ENCODE measurements at regions not wholly inside any gene's neighbourhood (a gene's known extent, or its start where the extent isn't known, plus 50 kb on each side); places are given as distances from the start of the nearest gene placed in this dataset.

GRCh38 chrX:10062980-10063379, 93.8 kb upstream of the CLCN4 start:
- Mint-ChIP-seq H3K4me3 (no peak overlapping the region), H3K36me3 (peaks cover 9% of the 10 kb centered on the region), H3K27me3 (no peaks in the 10 kb centered on the region), H3K9me3 (no peaks in the 10 kb centered on the region), H3K4me1 (peaks cover 6% of the 10 kb centered on the region), H3K27ac (no peak overlapping the region)

- no peaks in the 10 kb centered on the region for H3K27me3 Mint-ChIP-seq
- peaks cover 5% of the 10 kb centered on the region for H3K4me1 Mint-ChIP-seq
- no peak overlapping the region for H3K4me3 Mint-ChIP-seq
- no peak overlapping the region for H3K27ac Mint-ChIP-seq
- H3K36me3 Mint-ChIP-seq = peaks cover 9% of the 10 kb centered on the region
- no peaks in the 10 kb centered on the region for H3K9me3 Mint-ChIP-seq
Observed at GRCh38 chrX:10064736-10065135, 92.0 kb upstream of the CLCN4 start.

GRCh38 chrX:10070714-10071436, 85.9 kb upstream of the CLCN4 start:
- Mint-ChIP-seq H3K27me3 (no peaks in the 10 kb centered on the region), H3K27ac (peak overlapping the region; percentile 55), H3K4me3 (no peak overlapping the region), H3K36me3 (peaks cover 6% of the 10 kb centered on the region), H3K4me1 (peaks cover 20% of the 10 kb centered on the region), H3K9me3 (no peaks in the 10 kb centered on the region)

GRCh38 chrX:10071451-10072144, 85.2 kb upstream of the CLCN4 start:
- peaks cover 20% of the 10 kb centered on the region for H3K4me1 Mint-ChIP-seq
- H3K36me3 Mint-ChIP-seq = no peaks in the 10 kb centered on the region
- no peaks in the 10 kb centered on the region for H3K27me3 Mint-ChIP-seq
- H3K4me3 Mint-ChIP-seq = no peak overlapping the region
- H3K9me3 Mint-ChIP-seq = no peaks in the 10 kb centered on the region
- H3K27ac Mint-ChIP-seq = no peak overlapping the region

- Mint-ChIP-seq H3K27ac (no peak overlapping the region), H3K4me1 (peaks cover 32% of the 10 kb centered on the region), H3K9me3 (no peaks in the 10 kb centered on the region), H3K27me3 (no peaks in the 10 kb centered on the region), H3K4me3 (no peak overlapping the region), H3K36me3 (no peaks in the 10 kb centered on the region)
Observed at GRCh38 chrX:10072786-10073568, 83.8 kb upstream of the CLCN4 start.

- Mint-ChIP-seq H3K4me1 (peaks cover 37% of the 10 kb centered on the region), H3K4me3 (no peak overlapping the region), H3K27me3 (no peaks in the 10 kb centered on the region), H3K36me3 (no peaks in the 10 kb centered on the region), H3K9me3 (no peaks in the 10 kb centered on the region), H3K27ac (no peak overlapping the region)
Observed at GRCh38 chrX:10073671-10074070, 83.1 kb upstream of the CLCN4 start.

- Mint-ChIP-seq H3K4me1 (peaks cover 36% of the 10 kb centered on the region), H3K9me3 (no peaks in the 10 kb centered on the region), H3K4me3 (no peak overlapping the region), H3K27me3 (no peaks in the 10 kb centered on the region), H3K27ac (no peak overlapping the region), H3K36me3 (peaks cover 2% of the 10 kb centered on the region)
Observed at GRCh38 chrX:10074241-10074941, 82.4 kb upstream of the CLCN4 start.

- Mint-ChIP-seq H3K4me1 (peaks cover 16% of the 10 kb centered on the region), H3K4me3 (no peak overlapping the region), H3K27ac (no peak overlapping the region), H3K9me3 (no peaks in the 10 kb centered on the region), H3K36me3 (peaks cover 4% of the 10 kb centered on the region), H3K27me3 (no peaks in the 10 kb centered on the region)
Observed at GRCh38 chrX:10076765-10077164, 80.0 kb upstream of the CLCN4 start.

GRCh38 chrX:10077425-10078188, 79.2 kb upstream of the CLCN4 start:
- no peaks in the 10 kb centered on the region for H3K9me3 Mint-ChIP-seq

GRCh38 chrX:10078266-10078665, 78.5 kb upstream of the CLCN4 start:
- Mint-ChIP-seq H3K9me3 (no peaks in the 10 kb centered on the region), H3K36me3 (peaks cover 4% of the 10 kb centered on the region), H3K4me3 (no peak overlapping the region), H3K27me3 (no peaks in the 10 kb centered on the region), H3K27ac (no peak overlapping the region), H3K4me1 (peaks cover 24% of the 10 kb centered on the region)

More at GRCh38 chrX:10077425-10078188, 79.2 kb upstream of the CLCN4 start:
- H3K27ac Mint-ChIP-seq = no peak overlapping the region
- peaks cover 4% of the 10 kb centered on the region for H3K36me3 Mint-ChIP-seq
- H3K4me3 Mint-ChIP-seq = no peak overlapping the region
- peaks cover 17% of the 10 kb centered on the region for H3K4me1 Mint-ChIP-seq
- H3K27me3 Mint-ChIP-seq = no peaks in the 10 kb centered on the region

GRCh38 chrX:10079231-10079630, 77.5 kb upstream of the CLCN4 start:
- no peaks in the 10 kb centered on the region for H3K9me3 Mint-ChIP-seq
- H3K4me1 Mint-ChIP-seq = peaks cover 33% of the 10 kb centered on the region
- no peak overlapping the region for H3K27ac Mint-ChIP-seq
- H3K4me3 Mint-ChIP-seq = no peak overlapping the region
- H3K36me3 Mint-ChIP-seq = peaks cover 4% of the 10 kb centered on the region
- H3K27me3 Mint-ChIP-seq = no peaks in the 10 kb centered on the region

- Mint-ChIP-seq H3K4me3 (no peak overlapping the region), H3K36me3 (peaks cover 4% of the 10 kb centered on the region), H3K4me1 (peaks cover 42% of the 10 kb centered on the region), H3K9me3 (no peaks in the 10 kb centered on the region), H3K27ac (no peak overlapping the region), H3K27me3 (no peaks in the 10 kb centered on the region)
Observed at GRCh38 chrX:10083809-10084208, 73.0 kb upstream of the CLCN4 start.

- Mint-ChIP-seq H3K27me3 (no peaks in the 10 kb centered on the region), H3K4me1 (peaks cover 42% of the 10 kb centered on the region), H3K4me3 (peak overlapping the region; percentile 33), H3K27ac (no peak overlapping the region), H3K36me3 (peaks cover 2% of the 10 kb centered on the region), H3K9me3 (no peaks in the 10 kb centered on the region)
Observed at GRCh38 chrX:10085223-10085622, 71.6 kb upstream of the CLCN4 start.

- Mint-ChIP-seq H3K36me3 (peaks cover 4% of the 10 kb centered on the region), H3K27ac (peak overlapping the region; percentile 59), H3K9me3 (no peaks in the 10 kb centered on the region), H3K4me1 (peaks cover 42% of the 10 kb centered on the region), H3K4me3 (no peak overlapping the region), H3K27me3 (no peaks in the 10 kb centered on the region)
Observed at GRCh38 chrX:10086676-10087075, 70.1 kb upstream of the CLCN4 start.

GRCh38 chrX:10087391-10087790, 69.4 kb upstream of the CLCN4 start:
- Mint-ChIP-seq H3K4me3 (no peak overlapping the region), H3K27ac (no peak overlapping the region), H3K9me3 (no peaks in the 10 kb centered on the region), H3K27me3 (no peaks in the 10 kb centered on the region), H3K36me3 (peaks cover 5% of the 10 kb centered on the region), H3K4me1 (peaks cover 42% of the 10 kb centered on the region)
